ENCODE measurements at regions not wholly inside any gene's neighbourhood (a gene's known extent, or its start where the extent isn't known, plus 50 kb on each side); places are given as distances from the start of the nearest gene placed in this dataset.

GRCh38 chr13:48859272-48860105, 116.2 kb upstream of the FNDC3A start:
- TF ChIP-seq POLR2A (IDR thresholded peaks at IDR 0.05; ENCODE audit: low read depth, low read length) (no peak), TAF1 (IDR thresholded peaks at IDR 0.05; ENCODE audit: low read depth, low read length) (no peak), POLR2AphosphoS5 (IDR thresholded peaks at IDR 0.05; ENCODE audit: low read depth, low read length) (no peak), POU2F2 (IDR thresholded peaks at IDR 0.05; ENCODE audit: low read depth, low read length) (no peak), SPI1 (IDR thresholded peaks at IDR 0.05; ENCODE audit: low read depth, low read length) (peak; percentile 75)

Measured in GM12891 (cell line).